Glutamatergic neuron (in vitro differentiated cells): ENCODE measurements at regions not wholly inside any gene's neighbourhood (a gene's known extent, or its start where the extent isn't known, plus 50 kb on each side); places are given as distances from the start of the nearest gene placed in this dataset.
A peak's percentile ranks its signal among the peaks of the same experiment; 100 is the strongest.
"Not testable (repeated sequence)": the region's sequence is repeated elsewhere in the genome, so short reads cannot be mapped to it uniquely, and the experiment has no call there.

ENCODE experiments used
- DNase-seq: peaks from one replicate; pipeline ENCODE4 v3.0.0; 2022
- H3K27ac Mint-ChIP-seq: one replicate; pipeline ENCODE4 v1.8.0; 2020; ENCODE audit warnings: mild to moderate bottlenecking, mixed read lengths, inconsistent platforms; ENCODE audit not compliant: unreplicated experiment
- H3K27me3 Mint-ChIP-seq: one replicate; pipeline ENCODE4 v1.8.0; 2020; ENCODE audit warnings: mild to moderate bottlenecking, moderate library complexity, mixed read lengths, inconsistent platforms; ENCODE audit not compliant: unreplicated experiment
- H3K36me3 Mint-ChIP-seq: one replicate; pipeline ENCODE4 v1.8.0; 2020; ENCODE audit warnings: mild to moderate bottlenecking, mixed read lengths, inconsistent platforms; ENCODE audit not compliant: unreplicated experiment
- H3K4me1 Mint-ChIP-seq: one replicate; pipeline ENCODE4 v1.8.0; 2020; ENCODE audit warnings: mild to moderate bottlenecking, low read depth, mixed read lengths, inconsistent platforms; ENCODE audit not compliant: unreplicated experiment
- H3K4me3 Mint-ChIP-seq: one replicate; pipeline ENCODE4 v1.8.0; 2020; ENCODE audit warnings: mild to moderate bottlenecking, mixed read lengths, inconsistent platforms; ENCODE audit not compliant: unreplicated experiment
- H3K9me3 Mint-ChIP-seq: one replicate; pipeline ENCODE4 v1.8.0; 2020; ENCODE audit warnings: mild to moderate bottlenecking, moderate library complexity, mixed read lengths, inconsistent platforms; ENCODE audit not compliant: unreplicated experiment
- TF ChIP-seq, protein P1 (sequence below): fragments of 200-600 bp; sonication (generic); IDR thresholded peaks from one replicate; pipeline ENCODE4 v1.5.0; 2021; ENCODE audit not compliant: partially characterized antibody, unreplicated experiment

DNA sequence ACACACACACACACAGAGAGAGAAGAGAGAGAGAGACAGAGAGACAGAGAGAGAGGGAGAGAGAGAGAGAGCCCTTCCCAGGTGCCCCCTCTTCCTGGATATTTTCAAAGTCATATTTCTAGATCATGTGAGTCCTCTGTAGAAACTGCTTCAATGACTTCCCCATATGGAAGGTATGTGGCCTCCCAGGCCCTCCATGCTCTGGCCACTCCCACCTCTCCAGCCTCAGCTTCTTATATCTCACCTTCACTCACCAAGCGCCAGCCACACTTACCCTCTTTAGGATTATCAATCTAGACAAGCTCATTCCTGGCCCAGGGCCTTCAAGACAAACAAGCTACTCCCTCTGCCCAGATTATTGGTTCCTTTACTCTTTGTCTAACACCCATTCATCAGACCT is 259.7 kb downstream of the MTERF1 start:
- H3K27ac Mint-ChIP-seq = no peak overlapping the region
- H3K4me3 Mint-ChIP-seq = no peak overlapping the region
- H3K9me3 Mint-ChIP-seq = peaks cover 4% of the 10 kb centered on the region
- H3K36me3 Mint-ChIP-seq = no peaks in the 10 kb centered on the region
- peaks cover 4% of the 10 kb centered on the region for H3K4me1 Mint-ChIP-seq
- TF ChIP-seq, protein P1, sequence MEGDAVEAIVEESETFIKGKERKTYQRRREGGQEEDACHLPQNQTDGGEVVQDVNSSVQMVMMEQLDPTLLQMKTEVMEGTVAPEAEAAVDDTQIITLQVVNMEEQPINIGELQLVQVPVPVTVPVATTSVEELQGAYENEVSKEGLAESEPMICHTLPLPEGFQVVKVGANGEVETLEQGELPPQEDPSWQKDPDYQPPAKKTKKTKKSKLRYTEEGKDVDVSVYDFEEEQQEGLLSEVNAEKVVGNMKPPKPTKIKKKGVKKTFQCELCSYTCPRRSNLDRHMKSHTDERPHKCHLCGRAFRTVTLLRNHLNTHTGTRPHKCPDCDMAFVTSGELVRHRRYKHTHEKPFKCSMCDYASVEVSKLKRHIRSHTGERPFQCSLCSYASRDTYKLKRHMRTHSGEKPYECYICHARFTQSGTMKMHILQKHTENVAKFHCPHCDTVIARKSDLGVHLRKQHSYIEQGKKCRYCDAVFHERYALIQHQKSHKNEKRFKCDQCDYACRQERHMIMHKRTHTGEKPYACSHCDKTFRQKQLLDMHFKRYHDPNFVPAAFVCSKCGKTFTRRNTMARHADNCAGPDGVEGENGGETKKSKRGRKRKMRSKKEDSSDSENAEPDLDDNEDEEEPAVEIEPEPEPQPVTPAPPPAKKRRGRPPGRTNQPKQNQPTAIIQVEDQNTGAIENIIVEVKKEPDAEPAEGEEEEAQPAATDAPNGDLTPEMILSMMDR = no peak
- peaks cover 2% of the 10 kb centered on the region for H3K27me3 Mint-ChIP-seq
- DNase-seq = no peak

DNA sequence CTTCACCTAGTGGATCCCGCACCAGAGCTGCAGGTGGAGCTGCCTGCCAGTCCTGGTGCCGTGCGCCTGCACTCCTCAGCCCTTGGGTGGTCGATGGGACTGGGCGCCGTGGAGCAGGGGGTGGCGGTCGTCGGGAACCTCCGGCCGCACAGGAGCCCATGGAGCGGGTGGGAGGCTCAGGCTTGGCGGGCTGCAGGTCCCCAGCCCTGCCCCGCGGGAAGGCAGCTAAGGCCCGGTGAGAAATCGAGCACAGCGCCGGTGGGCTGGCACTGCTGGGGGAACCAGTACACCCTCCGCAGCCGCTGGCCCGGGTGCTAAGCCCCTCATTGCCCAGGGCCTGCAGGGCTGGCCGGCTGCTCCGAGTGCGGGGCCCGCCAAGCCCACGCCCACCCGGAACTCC is 253.2 kb downstream of the MTERF1 start:
- H3K36me3 Mint-ChIP-seq, H3K27ac Mint-ChIP-seq, H3K27me3 Mint-ChIP-seq, H3K4me3 Mint-ChIP-seq, H3K9me3 Mint-ChIP-seq, DNase-seq: not testable (repeated sequence)
- peaks cover 26% of the 10 kb centered on the region for H3K4me1 Mint-ChIP-seq

DNA sequence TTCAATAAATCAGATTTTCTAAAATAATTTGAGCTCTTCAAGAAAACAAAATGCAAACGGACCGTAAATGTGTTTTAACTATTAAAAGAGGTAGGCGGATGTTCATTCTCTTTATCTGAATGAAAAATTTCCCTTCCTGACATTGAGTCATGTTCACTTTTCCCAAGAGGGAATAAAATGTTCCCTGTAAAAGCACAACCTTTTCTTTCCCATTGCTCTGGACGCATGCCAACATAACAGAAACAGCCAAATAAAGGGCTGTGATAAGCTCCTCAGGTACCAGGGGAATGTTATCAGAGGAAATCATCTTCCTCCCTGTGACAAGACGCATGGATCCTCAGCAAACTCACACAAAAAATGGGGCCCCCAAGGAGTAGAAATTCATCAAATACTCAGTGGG is 251.8 kb downstream of the MTERF1 start:
- peaks cover 7% of the 10 kb centered on the region for H3K27me3 Mint-ChIP-seq
- H3K27ac Mint-ChIP-seq = no peak overlapping the region
- DNase-seq = no peak
- TF ChIP-seq, protein P1 = no peak
- H3K4me3 Mint-ChIP-seq = no peak overlapping the region
- H3K36me3 Mint-ChIP-seq = peaks cover 6% of the 10 kb centered on the region
- peaks cover 35% of the 10 kb centered on the region for H3K4me1 Mint-ChIP-seq
- peaks cover 9% of the 10 kb centered on the region for H3K9me3 Mint-ChIP-seq

DNA sequence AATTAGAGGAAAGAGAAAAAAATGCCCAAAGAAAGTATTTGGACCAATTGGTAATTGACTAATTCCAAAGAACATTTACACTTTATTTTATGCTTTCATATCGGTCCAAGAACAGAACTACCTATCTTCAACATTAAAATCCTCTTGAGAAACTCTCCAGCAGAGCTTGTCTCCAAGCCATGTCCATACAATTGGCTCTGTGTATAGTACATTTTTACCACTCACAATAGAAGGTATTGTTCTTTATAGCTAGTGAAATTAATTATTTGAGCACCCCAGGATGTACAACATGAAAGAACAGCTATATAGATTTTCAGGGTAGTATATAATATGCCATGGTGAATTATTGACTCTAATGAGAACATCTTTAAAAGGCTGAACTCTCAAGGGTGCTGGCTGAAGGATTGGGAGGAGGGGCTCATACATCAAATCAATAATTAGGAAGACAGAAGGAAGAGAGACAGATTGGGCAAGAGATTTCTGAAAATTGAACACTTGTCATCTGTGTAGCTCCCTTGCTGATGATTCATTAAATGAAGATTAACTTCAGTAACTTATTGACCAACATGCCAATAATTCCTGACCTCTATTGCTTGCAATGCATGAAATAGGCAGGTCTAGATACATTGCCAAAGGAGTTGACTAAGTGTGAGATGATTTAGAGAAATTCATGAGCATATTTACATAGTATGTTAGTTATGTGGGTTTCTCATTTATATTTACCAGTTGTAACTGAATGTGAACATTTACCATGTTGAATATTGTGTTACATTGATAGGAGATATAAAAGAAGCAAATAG is 249.7 kb downstream of the MTERF1 start:
- no peak for DNase-seq
- H3K4me1 Mint-ChIP-seq = peaks cover 41% of the 10 kb centered on the region
- TF ChIP-seq, protein P1 = no peak
- H3K27me3 Mint-ChIP-seq = peaks cover 6% of the 10 kb centered on the region
- H3K36me3 Mint-ChIP-seq = peaks cover 6% of the 10 kb centered on the region
- H3K27ac Mint-ChIP-seq = peak overlapping the region; percentile 39
- H3K9me3 Mint-ChIP-seq = peaks cover 7% of the 10 kb centered on the region
- peak overlapping the region; percentile 51 for H3K4me3 Mint-ChIP-seq

DNA sequence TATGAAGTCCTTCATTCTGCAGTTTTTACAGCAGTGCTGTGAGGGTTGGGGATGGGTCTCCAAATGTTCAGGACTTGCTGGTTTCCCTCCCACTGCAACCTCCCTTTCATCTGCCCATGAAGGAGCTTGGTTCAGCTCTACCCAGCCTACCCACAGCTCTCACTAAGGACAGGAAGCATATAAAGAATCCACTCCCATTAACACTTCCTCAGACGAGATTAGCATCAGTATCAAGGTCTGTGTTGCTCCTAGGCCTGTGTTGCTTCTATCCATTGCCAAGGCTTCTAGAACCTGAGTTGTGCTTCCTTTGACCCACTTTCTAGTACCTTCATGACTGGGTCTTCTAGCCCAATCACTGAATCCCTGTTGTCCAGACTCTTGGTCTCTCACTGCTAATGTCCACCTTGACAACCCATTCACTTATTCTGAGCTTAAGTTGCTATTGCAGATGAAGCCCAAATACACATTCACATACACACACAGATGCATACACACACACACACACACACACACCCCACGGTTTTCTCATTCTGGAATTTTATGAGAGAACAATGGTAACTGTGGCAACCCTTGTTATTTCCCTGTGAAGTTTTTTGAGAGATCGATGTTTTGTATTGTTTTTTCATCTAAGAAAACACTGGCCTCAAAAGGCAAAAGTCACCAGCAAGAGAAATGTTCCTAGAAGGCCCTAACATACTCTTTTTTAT is 248.1 kb downstream of the MTERF1 start:
- Mint-ChIP-seq H3K4me3 (no peak overlapping the region), H3K27ac (no peak overlapping the region), H3K27me3 (peaks cover 6% of the 10 kb centered on the region), H3K9me3 (peaks cover 7% of the 10 kb centered on the region), H3K4me1 (peaks cover 41% of the 10 kb centered on the region), H3K36me3 (no peaks in the 10 kb centered on the region)
- DNase-seq = no peak
- TF ChIP-seq, protein P1 = no peak
